ENCODE measurements at regions not wholly inside any gene's neighbourhood (a gene's known extent, or its start where the extent isn't known, plus 50 kb on each side); places are given as distances from the start of the nearest gene placed in this dataset.

- TF ChIP-seq, protein P1, sequence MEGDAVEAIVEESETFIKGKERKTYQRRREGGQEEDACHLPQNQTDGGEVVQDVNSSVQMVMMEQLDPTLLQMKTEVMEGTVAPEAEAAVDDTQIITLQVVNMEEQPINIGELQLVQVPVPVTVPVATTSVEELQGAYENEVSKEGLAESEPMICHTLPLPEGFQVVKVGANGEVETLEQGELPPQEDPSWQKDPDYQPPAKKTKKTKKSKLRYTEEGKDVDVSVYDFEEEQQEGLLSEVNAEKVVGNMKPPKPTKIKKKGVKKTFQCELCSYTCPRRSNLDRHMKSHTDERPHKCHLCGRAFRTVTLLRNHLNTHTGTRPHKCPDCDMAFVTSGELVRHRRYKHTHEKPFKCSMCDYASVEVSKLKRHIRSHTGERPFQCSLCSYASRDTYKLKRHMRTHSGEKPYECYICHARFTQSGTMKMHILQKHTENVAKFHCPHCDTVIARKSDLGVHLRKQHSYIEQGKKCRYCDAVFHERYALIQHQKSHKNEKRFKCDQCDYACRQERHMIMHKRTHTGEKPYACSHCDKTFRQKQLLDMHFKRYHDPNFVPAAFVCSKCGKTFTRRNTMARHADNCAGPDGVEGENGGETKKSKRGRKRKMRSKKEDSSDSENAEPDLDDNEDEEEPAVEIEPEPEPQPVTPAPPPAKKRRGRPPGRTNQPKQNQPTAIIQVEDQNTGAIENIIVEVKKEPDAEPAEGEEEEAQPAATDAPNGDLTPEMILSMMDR (IDR thresholded peaks at IDR 0.05): no peak
- TF ChIP-seq POLR2AphosphoS5 (IDR thresholded peaks at IDR 0.05; ENCODE audit: insufficient read depth in 1 of 2, low read depth in 1 of 2): no peak
- TF ChIP-seq POLR2A (IDR thresholded peaks at IDR 0.05): no peak
Measured at GRCh38 chr14:106679776-106680175, 1153.4 kb downstream of the TMEM121 start.
